GM21619 (cell line): ENCODE measurements at regions not wholly inside any gene's neighbourhood (a gene's known extent, or its start where the extent isn't known, plus 50 kb on each side); places are given as distances from the start of the nearest gene placed in this dataset.
"Not testable (repeated sequence)": the region's sequence is repeated elsewhere in the genome, so short reads cannot be mapped to it uniquely, and the experiment has no call there.

Experiments
- ATAC-seq: cut with Tn5 transposase; IDR thresholded peaks from one replicate; pipeline ENCODE4 v1.9.1; 2021; ENCODE audit not compliant: unreplicated experiment

GRCh38 chr9:81811688-81812087, 116.5 kb upstream of the SPATA31D4 start:
- not testable (repeated sequence) for ATAC-seq

GRCh38 chr9:81814401-81814793, 113.8 kb upstream of the SPATA31D4 start:
- no peak for ATAC-seq

- peak; percentile 90 for ATAC-seq
Observed at GRCh38 chr9:81814794-81815464, 113.3 kb upstream of the SPATA31D4 start.

- ATAC-seq: no peak
Observed at GRCh38 chr9:81815781-81816180, 112.4 kb upstream of the SPATA31D4 start.

- no peak for ATAC-seq
Observed at GRCh38 chr9:81819155-81819554, 109.1 kb upstream of the SPATA31D4 start.

GRCh38 chr9:81819859-81820546, 108.2 kb upstream of the SPATA31D4 start:
- no peak for ATAC-seq

- ATAC-seq: no peak
Observed at GRCh38 chr9:81822301-81822865, 105.8 kb upstream of the SPATA31D4 start.

- ATAC-seq: no peak
Observed at GRCh38 chr9:81822967-81823366, 105.3 kb upstream of the SPATA31D4 start.

GRCh38 chr9:81823672-81824554, 104.3 kb upstream of the SPATA31D4 start:
- ATAC-seq: no peak

GRCh38 chr9:81824802-81825730, 103.2 kb upstream of the SPATA31D4 start:
- no peak for ATAC-seq

GRCh38 chr9:81825846-81826516, 102.2 kb upstream of the SPATA31D4 start:
- no peak for ATAC-seq

- no peak for ATAC-seq
Observed at GRCh38 chr9:81826517-81826906, 101.7 kb upstream of the SPATA31D4 start.

GRCh38 chr9:81827616-81828296, 100.5 kb upstream of the SPATA31D4 start:
- ATAC-seq: peak; percentile 88

- ATAC-seq: no peak
Observed at GRCh38 chr9:81829195-81829882, 98.9 kb upstream of the SPATA31D4 start.

- not testable (repeated sequence) for ATAC-seq
Observed at GRCh38 chr9:81830431-81830830, 97.8 kb upstream of the SPATA31D4 start.

GRCh38 chr9:81832571-81833285, 95.5 kb upstream of the SPATA31D4 start:
- no peak for ATAC-seq

- no peak for ATAC-seq
Observed at GRCh38 chr9:81833563-81834345, 94.5 kb upstream of the SPATA31D4 start.
